Glutamatergic neuron (in vitro differentiated cells): ENCODE measurements at regions not wholly inside any gene's neighbourhood (a gene's known extent, or its start where the extent isn't known, plus 50 kb on each side); places are given as distances from the start of the nearest gene placed in this dataset.

Experiments used
- DNase-seq: peaks from one replicate; pipeline ENCODE4 v3.0.0; 2022
- H3K27ac Mint-ChIP-seq: one replicate; pipeline ENCODE4 v1.8.0; 2020; ENCODE audit warnings: mild to moderate bottlenecking, mixed read lengths, inconsistent platforms; ENCODE audit not compliant: unreplicated experiment
- H3K27me3 Mint-ChIP-seq: one replicate; pipeline ENCODE4 v1.8.0; 2020; ENCODE audit warnings: mild to moderate bottlenecking, moderate library complexity, mixed read lengths, inconsistent platforms; ENCODE audit not compliant: unreplicated experiment
- H3K36me3 Mint-ChIP-seq: one replicate; pipeline ENCODE4 v1.8.0; 2020; ENCODE audit warnings: mild to moderate bottlenecking, mixed read lengths, inconsistent platforms; ENCODE audit not compliant: unreplicated experiment
- H3K4me1 Mint-ChIP-seq: one replicate; pipeline ENCODE4 v1.8.0; 2020; ENCODE audit warnings: mild to moderate bottlenecking, low read depth, mixed read lengths, inconsistent platforms; ENCODE audit not compliant: unreplicated experiment
- H3K4me3 Mint-ChIP-seq: one replicate; pipeline ENCODE4 v1.8.0; 2020; ENCODE audit warnings: mild to moderate bottlenecking, mixed read lengths, inconsistent platforms; ENCODE audit not compliant: unreplicated experiment
- H3K9me3 Mint-ChIP-seq: one replicate; pipeline ENCODE4 v1.8.0; 2020; ENCODE audit warnings: mild to moderate bottlenecking, moderate library complexity, mixed read lengths, inconsistent platforms; ENCODE audit not compliant: unreplicated experiment
- CTCF ChIP-seq: fragments of 200-600 bp; sonication (generic); IDR thresholded peaks from one replicate; pipeline ENCODE4 v1.5.0; 2021; ENCODE audit not compliant: partially characterized antibody, unreplicated experiment

- peaks cover 4% of the 10 kb centered on the region for H3K27me3 Mint-ChIP-seq
- no peaks in the 10 kb centered on the region for H3K36me3 Mint-ChIP-seq
- H3K27ac Mint-ChIP-seq, result no peak overlapping the region
- no peak for DNase-seq
- H3K4me1 Mint-ChIP-seq, result no peaks in the 10 kb centered on the region
- H3K9me3 Mint-ChIP-seq, result no peaks in the 10 kb centered on the region
- no peak overlapping the region for H3K4me3 Mint-ChIP-seq
- no peak for TF ChIP-seq CTCF
Measured at GRCh38 chr5:174596429-174596828, 128.0 kb upstream of the MSX2 start.

GRCh38 chr5:174599992-174600391 is 124.4 kb upstream of the MSX2 start:
- Mint-ChIP-seq H3K27me3 (peaks cover 4% of the 10 kb centered on the region), H3K4me3 (no peak overlapping the region), H3K4me1 (no peaks in the 10 kb centered on the region), H3K27ac (no peak overlapping the region), H3K9me3 (no peaks in the 10 kb centered on the region), H3K36me3 (no peaks in the 10 kb centered on the region)
- no peak for TF ChIP-seq CTCF
- DNase-seq, result no peak

- no peak for TF ChIP-seq CTCF
- no peak for DNase-seq
- Mint-ChIP-seq H3K27ac (no peak overlapping the region), H3K9me3 (no peaks in the 10 kb centered on the region), H3K36me3 (no peaks in the 10 kb centered on the region), H3K27me3 (peaks cover 4% of the 10 kb centered on the region), H3K4me1 (no peaks in the 10 kb centered on the region), H3K4me3 (no peak overlapping the region)
Measured at GRCh38 chr5:174601946-174602345, 122.4 kb upstream of the MSX2 start.

- no peak overlapping the region for H3K4me3 Mint-ChIP-seq
- DNase-seq, result no peak
- no peaks in the 10 kb centered on the region for H3K36me3 Mint-ChIP-seq
- H3K4me1 Mint-ChIP-seq, result no peaks in the 10 kb centered on the region
- H3K27ac Mint-ChIP-seq, result no peak overlapping the region
- H3K27me3 Mint-ChIP-seq, result no peaks in the 10 kb centered on the region
- no peak for TF ChIP-seq CTCF
- peaks cover 1% of the 10 kb centered on the region for H3K9me3 Mint-ChIP-seq
Measured at GRCh38 chr5:174606153-174606552, 118.2 kb upstream of the MSX2 start.

GRCh38 chr5:174606646-174607045 is 117.7 kb upstream of the MSX2 start:
- no peak for DNase-seq
- TF ChIP-seq CTCF, result no peak
- H3K4me3 Mint-ChIP-seq, result no peak overlapping the region
- no peaks in the 10 kb centered on the region for H3K36me3 Mint-ChIP-seq
- peaks cover 1% of the 10 kb centered on the region for H3K9me3 Mint-ChIP-seq
- no peaks in the 10 kb centered on the region for H3K27me3 Mint-ChIP-seq
- no peaks in the 10 kb centered on the region for H3K4me1 Mint-ChIP-seq
- no peak overlapping the region for H3K27ac Mint-ChIP-seq
